Neural cell (in vitro differentiated cells): ENCODE measurements at regions not wholly inside any gene's neighbourhood (a gene's known extent, or its start where the extent isn't known, plus 50 kb on each side); places are given as distances from the start of the nearest gene placed in this dataset.

Experiments used
- H2AFZ ChIP-seq: fragments of 200-600, 300-800 bp; sonication (generic), shearing (Covaris generic); 2 replicates; pipeline ENCODE4 v1.6.0; 2014; ENCODE audit warnings: low read depth, mild to moderate bottlenecking, antibody characterized with exemption, low read length, moderate library complexity
- H3F3A ChIP-seq: fragments of 200-600 bp; shearing (Covaris generic); 2 replicates; pipeline ENCODE4 v1.6.1; 2016; ENCODE audit warnings: mild to moderate bottlenecking, moderate library complexity, mixed read lengths, antibody characterized with exemption, low read length; ENCODE audit not compliant: insufficient read depth, poor library complexity, severe bottlenecking
- H3K27ac ChIP-seq: fragments of 200-600, 300-800 bp; sonication (generic), shearing (Covaris generic); 2 replicates; pipeline ENCODE4 v1.5.1; 2014; ENCODE audit warnings: mild to moderate bottlenecking, low read length, moderate library complexity
- H3K27me3 ChIP-seq: fragments of 300-800, 200-600 bp; sonication (generic), shearing (Covaris generic); 2 replicates; pipeline ENCODE4 v1.6.0; 2014; ENCODE audit warnings: mild to moderate bottlenecking, low read depth, low read length, moderate library complexity; ENCODE audit not compliant: insufficient read depth
- H3K36me3 ChIP-seq: fragments of 300-800, 200-600 bp; sonication (generic), shearing (Covaris generic); 2 replicates; pipeline ENCODE4 v1.5.1; 2014; ENCODE audit warnings: mild to moderate bottlenecking, antibody characterized with exemption, low read length, moderate library complexity; ENCODE audit not compliant: insufficient read depth
- H3K4me2 ChIP-seq: fragments of 300-800, 200-600 bp; sonication (generic), shearing (Covaris generic); 2 replicates; pipeline ENCODE4 v1.6.0; 2014; ENCODE audit warnings: mild to moderate bottlenecking, low read length
- H3K4me3 ChIP-seq: fragments of 300-800, 200-600 bp; sonication (generic), shearing (Covaris generic); 2 replicates; pipeline ENCODE4 v1.5.1; 2014; ENCODE audit warnings: mild to moderate bottlenecking, low read length, moderate library complexity
- H3K79me2 ChIP-seq: fragments of 200-600 bp; shearing (Covaris generic); replicated peaks from 2 replicates; pipeline ENCODE4 v1.6.0; 2014; ENCODE audit warnings: mild to moderate bottlenecking, low read length, moderate library complexity; ENCODE audit not compliant: insufficient read depth
- H3K9ac ChIP-seq: fragments of 300-800, 200-600 bp; sonication (generic), shearing (Covaris generic); 2 replicates; pipeline ENCODE4 v1.6.1; 2016; ENCODE audit warnings: mild to moderate bottlenecking, low read length, mixed read lengths
- H3K9me2 ChIP-seq: fragments of 200-600 bp; shearing (Covaris generic); 2 replicates; pipeline ENCODE4 v1.6.1; 2016; ENCODE audit warnings: mild to moderate bottlenecking, low read length, mixed read lengths; ENCODE audit not compliant: insufficient read depth
- H3K9me3 ChIP-seq: fragments of 200-600, 300-800 bp; sonication (generic), shearing (Covaris generic); 2 replicates; pipeline ENCODE4 v1.6.1; 2016; ENCODE audit warnings: mild to moderate bottlenecking, mixed run types, low read length, moderate library complexity, mixed read lengths
- H4K20me1 ChIP-seq: fragments of 200-600 bp; shearing (Covaris generic); 2 replicates; pipeline ENCODE4 v1.6.1; 2016; ENCODE audit warnings: mild to moderate bottlenecking, mixed run types; ENCODE audit not compliant: insufficient read depth
- EP300 ChIP-seq: fragments of 450-650 bp; conservative IDR thresholded peaks from 2 replicates; pipeline ENCODE4 v1.6.1; 2014; ENCODE audit warnings: antibody characterized with exemption, mild to moderate bottlenecking, moderate library complexity; ENCODE audit not compliant: poor library complexity, severe bottlenecking
- EZH2 ChIP-seq: fragments of 200-600, 300-800 bp; shearing (Covaris generic), sonication (generic); IDR thresholded peaks from 2 replicates; pipeline ENCODE4 v1.6.1; 2014; ENCODE audit warnings: antibody characterized with exemption, low read length, borderline replicate concordance, mild to moderate bottlenecking; ENCODE audit not compliant: insufficient read depth, poor library complexity, severe bottlenecking
- MXI1 ChIP-seq: fragments of 450-650 bp; conservative IDR thresholded peaks from 2 replicates; pipeline ENCODE4 v1.6.1; 2014; ENCODE audit warnings: antibody characterized with exemption, mild to moderate bottlenecking; ENCODE audit not compliant: poor library complexity, severe bottlenecking
- POLR2AphosphoS5 ChIP-seq: IDR thresholded peaks from 2 replicates; pipeline ENCODE4 v1.6.1; 2012
- RAD21 ChIP-seq: fragments of 450-650 bp; conservative IDR thresholded peaks from 2 replicates; pipeline ENCODE4 v1.6.1; 2014; ENCODE audit warnings: antibody characterized with exemption, mild to moderate bottlenecking, moderate library complexity
- SMC3 ChIP-seq: fragments of 450-650 bp; conservative IDR thresholded peaks from 2 replicates; pipeline ENCODE4 v1.6.1; 2014; ENCODE audit warnings: antibody characterized with exemption, mild to moderate bottlenecking, moderate library complexity; ENCODE audit not compliant: poor library complexity
- TAF1 ChIP-seq: IDR thresholded peaks from 2 replicates; pipeline ENCODE4 v1.6.1; 2012; ENCODE audit warnings: low read depth
- TF ChIP-seq, protein P1 (sequence below): IDR thresholded peaks from 2 replicates; pipeline ENCODE4 v1.6.1; 2012; ENCODE audit warnings: borderline replicate concordance
- TF ChIP-seq, protein P2 (sequence below): fragments of 450-650 bp; IDR thresholded peaks from 2 replicates; pipeline ENCODE4 v1.5.1; 2014; ENCODE audit warnings: antibody characterized with exemption, mild to moderate bottlenecking, moderate library complexity; ENCODE audit not compliant: poor library complexity, severe bottlenecking

DNA sequence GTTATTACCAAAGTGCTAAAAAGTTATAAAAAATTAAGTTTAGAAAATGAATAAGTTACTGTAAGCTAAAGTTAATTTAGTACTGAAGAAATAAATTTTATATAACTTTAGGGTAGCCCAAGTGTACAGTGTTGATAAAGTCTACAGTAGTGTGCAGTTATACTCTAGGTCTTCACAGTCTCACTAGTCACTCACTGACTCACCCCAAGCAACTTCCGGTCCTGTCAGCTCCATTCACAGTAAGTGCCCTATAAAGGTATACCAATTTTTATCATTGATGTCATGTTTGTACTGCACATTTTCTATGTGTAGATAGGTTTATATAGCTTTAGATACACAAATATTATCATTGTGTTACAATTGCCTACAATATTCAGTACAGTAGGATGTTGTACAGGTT, 518.3 kb upstream of the PIK3C3 start:
- Histone ChIP-seq H3K27ac (no peak overlapping the region), H2AFZ (no peak overlapping the region), H3K79me2 (no peaks in the 10 kb centered on the region), H3K4me2 (no peak overlapping the region), H3K27me3 (no peaks in the 10 kb centered on the region), H3K4me3 (no peak overlapping the region), H3F3A (no peaks in the 10 kb centered on the region), H3K36me3 (no peaks in the 10 kb centered on the region), H3K9me3 (peaks cover 4% of the 10 kb centered on the region), H3K9me2 (no peaks in the 10 kb centered on the region), H4K20me1 (no peaks in the 10 kb centered on the region), H3K9ac (no peak overlapping the region)
- TF ChIP-seq EP300 (no peak), TAF1 (no peak), RAD21 (no peak), SMC3 (no peak), MXI1 (no peak), EZH2 (no peak), POLR2AphosphoS5 (no peak)
- TF ChIP-seq, protein P1, sequence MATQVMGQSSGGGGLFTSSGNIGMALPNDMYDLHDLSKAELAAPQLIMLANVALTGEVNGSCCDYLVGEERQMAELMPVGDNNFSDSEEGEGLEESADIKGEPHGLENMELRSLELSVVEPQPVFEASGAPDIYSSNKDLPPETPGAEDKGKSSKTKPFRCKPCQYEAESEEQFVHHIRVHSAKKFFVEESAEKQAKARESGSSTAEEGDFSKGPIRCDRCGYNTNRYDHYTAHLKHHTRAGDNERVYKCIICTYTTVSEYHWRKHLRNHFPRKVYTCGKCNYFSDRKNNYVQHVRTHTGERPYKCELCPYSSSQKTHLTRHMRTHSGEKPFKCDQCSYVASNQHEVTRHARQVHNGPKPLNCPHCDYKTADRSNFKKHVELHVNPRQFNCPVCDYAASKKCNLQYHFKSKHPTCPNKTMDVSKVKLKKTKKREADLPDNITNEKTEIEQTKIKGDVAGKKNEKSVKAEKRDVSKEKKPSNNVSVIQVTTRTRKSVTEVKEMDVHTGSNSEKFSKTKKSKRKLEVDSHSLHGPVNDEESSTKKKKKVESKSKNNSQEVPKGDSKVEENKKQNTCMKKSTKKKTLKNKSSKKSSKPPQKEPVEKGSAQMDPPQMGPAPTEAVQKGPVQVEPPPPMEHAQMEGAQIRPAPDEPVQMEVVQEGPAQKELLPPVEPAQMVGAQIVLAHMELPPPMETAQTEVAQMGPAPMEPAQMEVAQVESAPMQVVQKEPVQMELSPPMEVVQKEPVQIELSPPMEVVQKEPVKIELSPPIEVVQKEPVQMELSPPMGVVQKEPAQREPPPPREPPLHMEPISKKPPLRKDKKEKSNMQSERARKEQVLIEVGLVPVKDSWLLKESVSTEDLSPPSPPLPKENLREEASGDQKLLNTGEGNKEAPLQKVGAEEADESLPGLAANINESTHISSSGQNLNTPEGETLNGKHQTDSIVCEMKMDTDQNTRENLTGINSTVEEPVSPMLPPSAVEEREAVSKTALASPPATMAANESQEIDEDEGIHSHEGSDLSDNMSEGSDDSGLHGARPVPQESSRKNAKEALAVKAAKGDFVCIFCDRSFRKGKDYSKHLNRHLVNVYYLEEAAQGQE = no peak
- TF ChIP-seq, protein P2, sequence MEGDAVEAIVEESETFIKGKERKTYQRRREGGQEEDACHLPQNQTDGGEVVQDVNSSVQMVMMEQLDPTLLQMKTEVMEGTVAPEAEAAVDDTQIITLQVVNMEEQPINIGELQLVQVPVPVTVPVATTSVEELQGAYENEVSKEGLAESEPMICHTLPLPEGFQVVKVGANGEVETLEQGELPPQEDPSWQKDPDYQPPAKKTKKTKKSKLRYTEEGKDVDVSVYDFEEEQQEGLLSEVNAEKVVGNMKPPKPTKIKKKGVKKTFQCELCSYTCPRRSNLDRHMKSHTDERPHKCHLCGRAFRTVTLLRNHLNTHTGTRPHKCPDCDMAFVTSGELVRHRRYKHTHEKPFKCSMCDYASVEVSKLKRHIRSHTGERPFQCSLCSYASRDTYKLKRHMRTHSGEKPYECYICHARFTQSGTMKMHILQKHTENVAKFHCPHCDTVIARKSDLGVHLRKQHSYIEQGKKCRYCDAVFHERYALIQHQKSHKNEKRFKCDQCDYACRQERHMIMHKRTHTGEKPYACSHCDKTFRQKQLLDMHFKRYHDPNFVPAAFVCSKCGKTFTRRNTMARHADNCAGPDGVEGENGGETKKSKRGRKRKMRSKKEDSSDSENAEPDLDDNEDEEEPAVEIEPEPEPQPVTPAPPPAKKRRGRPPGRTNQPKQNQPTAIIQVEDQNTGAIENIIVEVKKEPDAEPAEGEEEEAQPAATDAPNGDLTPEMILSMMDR = no peak

DNA sequence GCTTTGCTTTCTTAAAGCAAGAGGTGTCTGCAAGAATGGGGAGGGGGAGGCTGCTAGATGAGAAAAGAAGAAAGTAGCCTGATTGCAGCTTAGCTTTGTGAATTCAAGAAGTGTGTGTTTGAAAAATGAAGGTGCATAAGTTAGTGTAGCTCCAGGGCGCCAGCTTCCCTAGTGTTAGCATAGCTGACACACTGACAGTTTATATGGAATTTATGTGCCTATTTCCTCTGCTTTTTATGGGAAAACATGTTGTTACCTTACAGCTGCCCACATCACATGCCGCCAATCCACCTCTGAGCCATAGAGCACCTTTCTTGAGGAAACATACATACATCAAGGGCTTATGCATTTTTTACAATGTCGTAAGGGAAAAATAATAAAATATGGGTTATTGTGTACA, 536.4 kb upstream of the PIK3C3 start:
- no peaks in the 10 kb centered on the region for H3K79me2 ChIP-seq
- H3K4me2 ChIP-seq = no peak overlapping the region
- no peak overlapping the region for H3K27ac ChIP-seq
- H3K4me3 ChIP-seq = no peak overlapping the region
- TF ChIP-seq, protein P1 = peak; percentile 25
- TF ChIP-seq RAD21 (no peak), POLR2AphosphoS5 (no peak), MXI1 (no peak), EZH2 (no peak), EP300 (no peak), TAF1 (no peak)
- no peak overlapping the region for H3K9ac ChIP-seq
- H3K9me3 ChIP-seq = no peaks in the 10 kb centered on the region
- no peaks in the 10 kb centered on the region for H3K9me2 ChIP-seq
- no peak overlapping the region for H2AFZ ChIP-seq
- no peaks in the 10 kb centered on the region for H3F3A ChIP-seq
- H3K27me3 ChIP-seq = no peaks in the 10 kb centered on the region
- H3K36me3 ChIP-seq = no peaks in the 10 kb centered on the region
- no peaks in the 10 kb centered on the region for H4K20me1 ChIP-seq
